SK-N-SH treated with all-trans-retinoic acid at 6 μM for 48 hours (cell line): ENCODE measurements at regions not wholly inside any gene's neighbourhood (a gene's known extent, or its start where the extent isn't known, plus 50 kb on each side); places are given as distances from the start of the nearest gene placed in this dataset.

Source experiments
- ATAC-seq: fragments of 200-7000 bp; cut with Tn5 transposase; 3 replicates; pipeline ENCODE4 v1.9.1; 2020; ENCODE audit warnings: mild to moderate bottlenecking, moderate library complexity
- ARNTL ChIP-seq: fragments of 450-650 bp; formaldehyde crosslinking; IDR thresholded peaks from 2 replicates; pipeline ENCODE4 v1.5.0; 2020; ENCODE audit warnings: low read depth, mild to moderate bottlenecking, moderate library complexity, borderline replicate concordance
- BACH2 ChIP-seq: fragments of 250-450 bp; sonication (Bioruptor Pico); IDR thresholded peaks from 2 replicates; pipeline ENCODE4 v1.9.0; 2021; ENCODE audit warnings: mild to moderate bottlenecking, borderline replicate concordance
- CREB5 ChIP-seq: fragments of 250-450 bp; sonication (Bioruptor Pico); IDR thresholded peaks from 2 replicates; pipeline ENCODE4 v1.5.1; 2020; ENCODE audit warnings: low read depth, mild to moderate bottlenecking, moderate library complexity
- CSDC2 ChIP-seq: fragments of 250-450 bp; sonication (Bioruptor Pico); IDR thresholded peaks from 2 replicates; pipeline ENCODE4 v1.5.0; 2020; ENCODE audit warnings: mild to moderate bottlenecking, moderate library complexity
- CSRNP3 ChIP-seq: fragments of 250-450 bp; sonication (Bioruptor Pico); IDR thresholded peaks from 2 replicates; pipeline ENCODE4 v1.5.1; 2021; ENCODE audit warnings: mild to moderate bottlenecking, moderate library complexity
- GLIS3 ChIP-seq: fragments of 250-450 bp; sonication (Bioruptor Pico); IDR thresholded peaks from 2 replicates; pipeline ENCODE4 v1.5.0; 2020; ENCODE audit warnings: mild to moderate bottlenecking, moderate library complexity
- OSR1 ChIP-seq: fragments of 250-450 bp; sonication (Bioruptor Pico); IDR thresholded peaks from 2 replicates; pipeline ENCODE4 v1.8.0; 2022; ENCODE audit warnings: moderate library complexity, mild to moderate bottlenecking, inconsistent platforms
- PPARA ChIP-seq: fragments of 250-450 bp; sonication (Bioruptor Pico); IDR thresholded peaks from 2 replicates; pipeline ENCODE4 v1.5.0; 2020; ENCODE audit warnings: mild to moderate bottlenecking, borderline replicate concordance
- RARB ChIP-seq: fragments of 250-450 bp; sonication (Bioruptor Pico); IDR thresholded peaks from 2 replicates; pipeline ENCODE4 v1.8.0; 2021; ENCODE audit warnings: mild to moderate bottlenecking, moderate library complexity
- SNAI2 ChIP-seq: fragments of 250-450 bp; sonication (Bioruptor Pico); IDR thresholded peaks from 2 replicates; pipeline ENCODE4 v1.5.0; 2020; ENCODE audit warnings: mild to moderate bottlenecking, moderate library complexity
- TCF4 ChIP-seq: fragments of 250-450 bp; sonication (Bioruptor Pico); IDR thresholded peaks from 2 replicates; pipeline ENCODE4 v1.8.0; 2021; ENCODE audit warnings: mild to moderate bottlenecking, moderate library complexity, borderline replicate concordance
- TOX ChIP-seq: fragments of 250-450 bp; sonication (Bioruptor Pico); IDR thresholded peaks from 2 replicates; pipeline ENCODE4 v1.8.0; 2021; ENCODE audit warnings: mild to moderate bottlenecking, moderate library complexity, borderline replicate concordance
- TSHZ2 ChIP-seq: fragments of 250-450 bp; sonication (Bioruptor Pico); IDR thresholded peaks from 2 replicates; pipeline ENCODE4 v1.5.0; 2020; ENCODE audit warnings: mild to moderate bottlenecking, moderate library complexity
- ZC3H10 ChIP-seq: fragments of 250-450 bp; sonication (Bioruptor Pico); IDR thresholded peaks from 2 replicates; pipeline ENCODE4 v1.5.1; 2021; ENCODE audit warnings: mild to moderate bottlenecking, moderate library complexity
- ZFP3 ChIP-seq: fragments of 250-450 bp; sonication (Bioruptor Pico); IDR thresholded peaks from 2 replicates; pipeline ENCODE4 v1.5.0; 2020; ENCODE audit warnings: mild to moderate bottlenecking, moderate library complexity
- ZFP30 ChIP-seq: fragments of 450-650 bp; formaldehyde crosslinking; IDR thresholded peaks from 2 replicates; pipeline ENCODE4 v1.5.0; 2022; ENCODE audit warnings: mild to moderate bottlenecking, moderate library complexity
- ZNF565 ChIP-seq: fragments of 450-650 bp; formaldehyde crosslinking; conservative IDR thresholded peaks from 2 replicates; pipeline ENCODE4 v1.5.0; 2020; ENCODE audit warnings: low read depth, mild to moderate bottlenecking, moderate library complexity
- ZNF70 ChIP-seq: fragments of 450-650 bp; formaldehyde crosslinking; IDR thresholded peaks from 2 replicates; pipeline ENCODE4 v1.5.0; 2020; ENCODE audit warnings: mild to moderate bottlenecking, moderate library complexity
- ZNF8 ChIP-seq: fragments of 450-650 bp; formaldehyde crosslinking; IDR thresholded peaks from 2 replicates; pipeline ENCODE4 v1.5.0; 2020; ENCODE audit warnings: mild to moderate bottlenecking, moderate library complexity
- TF ChIP-seq, protein P1 (sequence below): fragments of 250-450 bp; sonication (Bioruptor Pico); IDR thresholded peaks from 2 replicates; pipeline ENCODE4 v1.8.0; 2020; ENCODE audit warnings: mild to moderate bottlenecking, moderate library complexity, borderline replicate concordance
- TF ChIP-seq, protein P2 (sequence below): fragments of 250-450 bp; sonication (Bioruptor Pico); IDR thresholded peaks from 2 replicates; pipeline ENCODE4 v1.8.0; 2021; ENCODE audit warnings: low read depth, mild to moderate bottlenecking, moderate library complexity, borderline replicate concordance

- no peak for ATAC-seq
- TF ChIP-seq TSHZ2 (CRISPR knock-in tag): no peak
- TF ChIP-seq CREB5 (CRISPR knock-in tag): no peak
- TF ChIP-seq ZNF70 (CRISPR knock-in tag): no peak
- TF ChIP-seq, protein P1, sequence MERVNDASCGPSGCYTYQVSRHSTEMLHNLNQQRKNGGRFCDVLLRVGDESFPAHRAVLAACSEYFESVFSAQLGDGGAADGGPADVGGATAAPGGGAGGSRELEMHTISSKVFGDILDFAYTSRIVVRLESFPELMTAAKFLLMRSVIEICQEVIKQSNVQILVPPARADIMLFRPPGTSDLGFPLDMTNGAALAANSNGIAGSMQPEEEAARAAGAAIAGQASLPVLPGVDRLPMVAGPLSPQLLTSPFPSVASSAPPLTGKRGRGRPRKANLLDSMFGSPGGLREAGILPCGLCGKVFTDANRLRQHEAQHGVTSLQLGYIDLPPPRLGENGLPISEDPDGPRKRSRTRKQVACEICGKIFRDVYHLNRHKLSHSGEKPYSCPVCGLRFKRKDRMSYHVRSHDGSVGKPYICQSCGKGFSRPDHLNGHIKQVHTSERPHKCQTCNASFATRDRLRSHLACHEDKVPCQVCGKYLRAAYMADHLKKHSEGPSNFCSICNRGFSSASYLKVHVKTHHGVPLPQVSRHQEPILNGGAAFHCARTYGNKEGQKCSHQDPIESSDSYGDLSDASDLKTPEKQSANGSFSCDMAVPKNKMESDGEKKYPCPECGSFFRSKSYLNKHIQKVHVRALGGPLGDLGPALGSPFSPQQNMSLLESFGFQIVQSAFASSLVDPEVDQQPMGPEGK (CRISPR knock-in tag): no peak
- no peak for TF ChIP-seq BACH2
- TF ChIP-seq, protein P2, sequence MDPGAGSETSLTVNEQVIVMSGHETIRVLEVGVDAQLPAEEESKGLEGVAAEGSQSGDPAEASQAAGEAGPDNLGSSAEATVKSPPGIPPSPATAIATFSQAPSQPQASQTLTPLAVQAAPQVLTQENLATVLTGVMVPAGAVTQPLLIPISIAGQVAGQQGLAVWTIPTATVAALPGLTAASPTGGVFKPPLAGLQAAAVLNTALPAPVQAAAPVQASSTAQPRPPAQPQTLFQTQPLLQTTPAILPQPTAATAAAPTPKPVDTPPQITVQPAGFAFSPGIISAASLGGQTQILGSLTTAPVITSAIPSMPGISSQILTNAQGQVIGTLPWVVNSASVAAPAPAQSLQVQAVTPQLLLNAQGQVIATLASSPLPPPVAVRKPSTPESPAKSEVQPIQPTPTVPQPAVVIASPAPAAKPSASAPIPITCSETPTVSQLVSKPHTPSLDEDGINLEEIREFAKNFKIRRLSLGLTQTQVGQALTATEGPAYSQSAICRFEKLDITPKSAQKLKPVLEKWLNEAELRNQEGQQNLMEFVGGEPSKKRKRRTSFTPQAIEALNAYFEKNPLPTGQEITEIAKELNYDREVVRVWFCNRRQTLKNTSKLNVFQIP (CRISPR knock-in tag): no peak
- no peak for TF ChIP-seq PPARA (CRISPR knock-in tag)
- no peak for TF ChIP-seq OSR1
- TF ChIP-seq RARB (CRISPR knock-in tag): no peak
- no peak for TF ChIP-seq GLIS3 (CRISPR knock-in tag)
- no peak for TF ChIP-seq ZNF8 (CRISPR knock-in tag)
- TF ChIP-seq ARNTL: no peak
- no peak for TF ChIP-seq CSDC2 (CRISPR knock-in tag)
- TF ChIP-seq ZNF565 (CRISPR knock-in tag): no peak
Measured at GRCh38 chr1:59072583-59072947, 224.3 kb upstream of the FGGY start.

- TF ChIP-seq RARB (CRISPR knock-in tag) (no peak), ZFP3 (no peak), ZNF565 (CRISPR knock-in tag) (no peak), SNAI2 (CRISPR knock-in tag) (no peak), TOX (CRISPR knock-in tag) (no peak), ZFP30 (CRISPR knock-in tag) (no peak), PPARA (CRISPR knock-in tag) (no peak), ARNTL (no peak), TCF4 (CRISPR knock-in tag) (no peak), CSDC2 (CRISPR knock-in tag) (no peak), ZNF70 (CRISPR knock-in tag) (no peak), ZNF8 (CRISPR knock-in tag) (no peak), OSR1 (no peak), CREB5 (CRISPR knock-in tag) (no peak), BACH2 (no peak), TSHZ2 (CRISPR knock-in tag) (no peak), ZC3H10 (CRISPR knock-in tag) (no peak), CSRNP3 (CRISPR knock-in tag) (no peak)
- TF ChIP-seq, protein P2 (CRISPR knock-in tag): no peak
- TF ChIP-seq, protein P1 (CRISPR knock-in tag): no peak
- TF ChIP-seq, all 23 proteins: peak for 0
- ATAC-seq: no peak
Measured at GRCh38 chr1:59074598-59074997, 222.3 kb upstream of the FGGY start.
